ENCODE measurements at regions not wholly inside any gene's neighbourhood (a gene's known extent, or its start where the extent isn't known, plus 50 kb on each side); places are given as distances from the start of the nearest gene placed in this dataset.

DNA sequence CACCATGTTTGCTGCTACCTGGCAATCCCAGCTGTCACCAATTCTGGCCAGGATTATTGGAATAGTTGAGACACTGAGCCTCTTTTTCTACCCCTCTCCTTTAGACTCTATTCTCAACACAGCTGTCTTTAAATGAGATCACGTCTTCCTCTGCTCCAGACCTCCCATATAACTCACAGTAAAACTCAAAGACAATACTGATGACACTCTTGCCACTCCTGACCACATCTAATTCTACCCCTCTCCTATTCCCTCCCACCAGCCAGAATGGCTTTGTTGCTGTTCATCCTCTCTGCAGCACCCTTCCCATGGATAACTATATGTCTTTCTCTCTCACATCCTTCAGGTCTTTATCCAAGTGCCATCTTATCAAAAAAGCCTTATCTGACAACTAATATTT is 188.6 kb upstream of the IL15 start:
- TF ChIP-seq, protein P1, sequence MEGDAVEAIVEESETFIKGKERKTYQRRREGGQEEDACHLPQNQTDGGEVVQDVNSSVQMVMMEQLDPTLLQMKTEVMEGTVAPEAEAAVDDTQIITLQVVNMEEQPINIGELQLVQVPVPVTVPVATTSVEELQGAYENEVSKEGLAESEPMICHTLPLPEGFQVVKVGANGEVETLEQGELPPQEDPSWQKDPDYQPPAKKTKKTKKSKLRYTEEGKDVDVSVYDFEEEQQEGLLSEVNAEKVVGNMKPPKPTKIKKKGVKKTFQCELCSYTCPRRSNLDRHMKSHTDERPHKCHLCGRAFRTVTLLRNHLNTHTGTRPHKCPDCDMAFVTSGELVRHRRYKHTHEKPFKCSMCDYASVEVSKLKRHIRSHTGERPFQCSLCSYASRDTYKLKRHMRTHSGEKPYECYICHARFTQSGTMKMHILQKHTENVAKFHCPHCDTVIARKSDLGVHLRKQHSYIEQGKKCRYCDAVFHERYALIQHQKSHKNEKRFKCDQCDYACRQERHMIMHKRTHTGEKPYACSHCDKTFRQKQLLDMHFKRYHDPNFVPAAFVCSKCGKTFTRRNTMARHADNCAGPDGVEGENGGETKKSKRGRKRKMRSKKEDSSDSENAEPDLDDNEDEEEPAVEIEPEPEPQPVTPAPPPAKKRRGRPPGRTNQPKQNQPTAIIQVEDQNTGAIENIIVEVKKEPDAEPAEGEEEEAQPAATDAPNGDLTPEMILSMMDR (IDR thresholded peaks at IDR 0.05 in 8 of 11, conservative IDR thresholded peaks at IDR 0.05 in 3 of 11), result no peak
- TF ChIP-seq POLR2A (IDR thresholded peaks at IDR 0.05) (no peak), POLR2AphosphoS5 (IDR thresholded peaks at IDR 0.05) (no peak)
